22Rv1 (cell line): ENCODE measurements at regions not wholly inside any gene's neighbourhood (a gene's known extent, or its start where the extent isn't known, plus 50 kb on each side); places are given as distances from the start of the nearest gene placed in this dataset.

Experiments
- ZFX ChIP-seq: fragments of 450-650 bp; IDR thresholded peaks from 2 replicates; pipeline ENCODE4 v1.6.1; 2017; ENCODE audit warnings: antibody characterized with exemption, borderline replicate concordance
- TF ChIP-seq, protein P1 (sequence below): fragments of 450-650 bp; IDR thresholded peaks from 2 replicates; pipeline ENCODE4 v1.5.1; 2017; ENCODE audit warnings: mild to moderate bottlenecking

DNA sequence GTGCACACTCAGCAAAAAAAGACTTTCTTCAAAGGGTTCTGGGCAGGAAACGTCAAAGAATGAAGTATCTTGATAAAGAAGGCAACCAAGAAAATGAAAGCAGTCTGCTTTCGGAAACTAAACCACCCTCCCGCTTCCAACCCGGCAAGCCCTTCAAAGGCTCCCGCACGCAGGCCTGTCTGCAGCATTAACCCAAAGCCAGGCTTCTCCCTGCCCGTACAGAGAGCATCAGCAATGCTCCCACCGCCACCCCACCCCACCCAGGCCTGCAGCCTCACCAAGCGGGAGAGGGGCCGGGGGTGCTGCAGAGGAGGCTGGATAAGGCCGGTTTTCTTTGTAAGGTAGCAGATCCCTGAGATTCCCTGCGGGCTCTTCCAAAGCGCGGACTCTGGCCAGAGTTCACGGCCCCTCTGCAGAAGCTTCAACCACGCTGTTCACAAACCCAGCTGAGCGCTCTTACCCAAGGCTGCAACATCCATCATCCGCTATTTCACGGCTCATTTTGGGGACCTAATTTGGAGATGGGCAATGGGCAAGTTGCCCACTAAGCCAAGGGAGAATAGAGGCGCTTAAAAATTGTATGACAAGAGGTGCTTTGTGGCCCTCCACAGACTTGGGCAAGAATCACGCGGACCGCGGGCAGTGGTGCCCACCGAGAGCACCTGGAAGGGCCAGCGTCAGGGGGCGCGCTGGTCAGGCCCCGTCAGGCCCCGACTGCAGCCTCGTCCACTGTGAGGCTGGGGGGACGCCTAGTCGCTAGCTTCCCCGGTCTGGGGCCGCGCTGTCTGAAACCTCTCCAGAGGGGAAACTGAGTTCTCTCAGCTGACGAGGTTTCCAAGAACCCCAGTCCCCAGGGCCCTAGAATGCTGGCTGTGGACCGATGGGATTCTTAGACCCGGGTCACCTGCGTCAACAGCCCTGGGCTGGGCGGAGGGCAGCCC is 225.4 kb upstream of the ID2 start:
- TF ChIP-seq, protein P1, sequence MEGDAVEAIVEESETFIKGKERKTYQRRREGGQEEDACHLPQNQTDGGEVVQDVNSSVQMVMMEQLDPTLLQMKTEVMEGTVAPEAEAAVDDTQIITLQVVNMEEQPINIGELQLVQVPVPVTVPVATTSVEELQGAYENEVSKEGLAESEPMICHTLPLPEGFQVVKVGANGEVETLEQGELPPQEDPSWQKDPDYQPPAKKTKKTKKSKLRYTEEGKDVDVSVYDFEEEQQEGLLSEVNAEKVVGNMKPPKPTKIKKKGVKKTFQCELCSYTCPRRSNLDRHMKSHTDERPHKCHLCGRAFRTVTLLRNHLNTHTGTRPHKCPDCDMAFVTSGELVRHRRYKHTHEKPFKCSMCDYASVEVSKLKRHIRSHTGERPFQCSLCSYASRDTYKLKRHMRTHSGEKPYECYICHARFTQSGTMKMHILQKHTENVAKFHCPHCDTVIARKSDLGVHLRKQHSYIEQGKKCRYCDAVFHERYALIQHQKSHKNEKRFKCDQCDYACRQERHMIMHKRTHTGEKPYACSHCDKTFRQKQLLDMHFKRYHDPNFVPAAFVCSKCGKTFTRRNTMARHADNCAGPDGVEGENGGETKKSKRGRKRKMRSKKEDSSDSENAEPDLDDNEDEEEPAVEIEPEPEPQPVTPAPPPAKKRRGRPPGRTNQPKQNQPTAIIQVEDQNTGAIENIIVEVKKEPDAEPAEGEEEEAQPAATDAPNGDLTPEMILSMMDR = no peak
- TF ChIP-seq ZFX = no peak
